DND-41 (cell line): ENCODE measurements at regions not wholly inside any gene's neighbourhood (a gene's known extent, or its start where the extent isn't known, plus 50 kb on each side); places are given as distances from the start of the nearest gene placed in this dataset.

Source experiments
- ATAC-seq: fragments of 200-7000 bp; cut with Tn5 transposase; 3 replicates; pipeline ENCODE4 v1.9.1; 2021; ENCODE audit warnings: low read depth; ENCODE audit not compliant: insufficient read depth
- DNase-seq: peaks from one replicate; pipeline ENCODE4 v3.0.0-alpha.2; 2020
- H2AFZ ChIP-seq: 2 replicates; pipeline ENCODE4 v1.6.0; 2012; ENCODE audit warnings: low read depth, low read length
- H3K27ac ChIP-seq: 2 replicates; pipeline ENCODE4 v1.5.1; 2012; ENCODE audit warnings: low read length, inconsistent platforms
- H3K27me3 ChIP-seq: fragments of 200-600 bp; sonication (generic); 2 replicates; pipeline ENCODE4 v1.6.0; 2012; ENCODE audit warnings: low read length, mild to moderate bottlenecking, inconsistent platforms; ENCODE audit not compliant: insufficient read depth, poor library complexity
- H3K36me3 ChIP-seq: 2 replicates; pipeline ENCODE4 v1.5.1; 2012; ENCODE audit warnings: low read length, inconsistent platforms; ENCODE audit not compliant: insufficient read depth
- H3K4me1 ChIP-seq: 2 replicates; pipeline ENCODE4 v1.5.1; 2012; ENCODE audit warnings: mild to moderate bottlenecking, low read length; ENCODE audit not compliant: insufficient read depth
- H3K4me2 ChIP-seq: 2 replicates; pipeline ENCODE4 v1.6.0; 2012; ENCODE audit warnings: mild to moderate bottlenecking, moderate library complexity, low read length, inconsistent platforms; ENCODE audit not compliant: insufficient read depth
- H3K4me3 ChIP-seq, 2 experiments: fragments of 200-600 bp in 1 of 2; shearing (Covaris generic) in 1 of 2; 2 replicates each; pipeline ENCODE4 v1.5.1; 2012 to 2016; ENCODE audit warnings: inconsistent platforms in 2 of 2, low read length in 2 of 2, mild to moderate bottlenecking in 2 of 2, low read depth in 1 of 2, moderate library complexity in 1 of 2
- H3K79me2 ChIP-seq: 2 replicates; pipeline ENCODE4 v1.6.0; 2012; ENCODE audit warnings: low read length, inconsistent platforms; ENCODE audit not compliant: insufficient read depth
- H3K9ac ChIP-seq: 2 replicates; pipeline ENCODE4 v1.6.0; 2012; ENCODE audit warnings: low read depth, mild to moderate bottlenecking, inconsistent platforms, low read length, moderate library complexity
- H3K9me3 ChIP-seq: 2 replicates; pipeline ENCODE4 v1.5.1; 2012; ENCODE audit warnings: low read length, moderate library complexity, mild to moderate bottlenecking, inconsistent platforms; ENCODE audit not compliant: insufficient read depth, severe bottlenecking
- H4K20me1 ChIP-seq: 2 replicates; pipeline ENCODE4 v1.6.0; 2012; ENCODE audit warnings: low read length; ENCODE audit not compliant: insufficient read depth
- EZH2 ChIP-seq: IDR thresholded peaks from 3 replicates; pipeline ENCODE4 v1.6.1; 2012; ENCODE audit warnings: borderline replicate concordance, low read depth, mild to moderate bottlenecking, moderate library complexity, low read length, inconsistent platforms; ENCODE audit not compliant: severe bottlenecking
- TF ChIP-seq, protein P1 (sequence below): IDR thresholded peaks from 2 replicates; pipeline ENCODE4 v1.5.1; 2012; ENCODE audit warnings: borderline replicate concordance, low read length, moderate library complexity, mild to moderate bottlenecking; ENCODE audit not compliant: poor library complexity, severe bottlenecking; ENCODE audit errors: extremely low read depth

DNA sequence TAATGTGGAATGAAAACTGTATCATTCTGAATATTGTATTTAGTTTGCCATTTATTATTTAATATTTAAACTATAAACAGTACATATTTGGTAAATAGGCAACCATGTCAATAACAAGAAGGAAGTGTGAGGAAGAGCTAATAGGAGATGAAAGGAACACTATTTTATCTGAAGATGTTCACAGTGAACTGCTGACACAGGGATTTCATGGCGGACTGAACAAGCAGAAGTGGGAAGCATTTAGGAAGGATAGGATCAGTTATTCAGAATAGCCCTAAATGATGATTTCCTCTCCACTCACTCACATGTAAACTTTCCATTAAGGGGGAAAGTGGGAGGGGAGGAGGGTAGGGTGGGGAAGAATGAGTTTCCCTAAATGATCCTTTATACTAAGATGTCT lies 682.4 kb downstream of the TOX3 start:
- Histone ChIP-seq H4K20me1 (no peaks in the 10 kb centered on the region), H2AFZ (no peak overlapping the region), H3K36me3 (no peaks in the 10 kb centered on the region), H3K79me2 (no peaks in the 10 kb centered on the region), H3K9me3 (no peaks in the 10 kb centered on the region), H3K4me2 (no peak overlapping the region), H3K9ac (no peak overlapping the region), H3K4me3 (no peak overlapping the region), H3K27me3 (no peaks in the 10 kb centered on the region), H3K27ac (no peak overlapping the region), H3K4me1 (no peaks in the 10 kb centered on the region)
- TF ChIP-seq, protein P1, sequence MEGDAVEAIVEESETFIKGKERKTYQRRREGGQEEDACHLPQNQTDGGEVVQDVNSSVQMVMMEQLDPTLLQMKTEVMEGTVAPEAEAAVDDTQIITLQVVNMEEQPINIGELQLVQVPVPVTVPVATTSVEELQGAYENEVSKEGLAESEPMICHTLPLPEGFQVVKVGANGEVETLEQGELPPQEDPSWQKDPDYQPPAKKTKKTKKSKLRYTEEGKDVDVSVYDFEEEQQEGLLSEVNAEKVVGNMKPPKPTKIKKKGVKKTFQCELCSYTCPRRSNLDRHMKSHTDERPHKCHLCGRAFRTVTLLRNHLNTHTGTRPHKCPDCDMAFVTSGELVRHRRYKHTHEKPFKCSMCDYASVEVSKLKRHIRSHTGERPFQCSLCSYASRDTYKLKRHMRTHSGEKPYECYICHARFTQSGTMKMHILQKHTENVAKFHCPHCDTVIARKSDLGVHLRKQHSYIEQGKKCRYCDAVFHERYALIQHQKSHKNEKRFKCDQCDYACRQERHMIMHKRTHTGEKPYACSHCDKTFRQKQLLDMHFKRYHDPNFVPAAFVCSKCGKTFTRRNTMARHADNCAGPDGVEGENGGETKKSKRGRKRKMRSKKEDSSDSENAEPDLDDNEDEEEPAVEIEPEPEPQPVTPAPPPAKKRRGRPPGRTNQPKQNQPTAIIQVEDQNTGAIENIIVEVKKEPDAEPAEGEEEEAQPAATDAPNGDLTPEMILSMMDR, result no peak
- no peak for ATAC-seq
- no peak for DNase-seq

DNA sequence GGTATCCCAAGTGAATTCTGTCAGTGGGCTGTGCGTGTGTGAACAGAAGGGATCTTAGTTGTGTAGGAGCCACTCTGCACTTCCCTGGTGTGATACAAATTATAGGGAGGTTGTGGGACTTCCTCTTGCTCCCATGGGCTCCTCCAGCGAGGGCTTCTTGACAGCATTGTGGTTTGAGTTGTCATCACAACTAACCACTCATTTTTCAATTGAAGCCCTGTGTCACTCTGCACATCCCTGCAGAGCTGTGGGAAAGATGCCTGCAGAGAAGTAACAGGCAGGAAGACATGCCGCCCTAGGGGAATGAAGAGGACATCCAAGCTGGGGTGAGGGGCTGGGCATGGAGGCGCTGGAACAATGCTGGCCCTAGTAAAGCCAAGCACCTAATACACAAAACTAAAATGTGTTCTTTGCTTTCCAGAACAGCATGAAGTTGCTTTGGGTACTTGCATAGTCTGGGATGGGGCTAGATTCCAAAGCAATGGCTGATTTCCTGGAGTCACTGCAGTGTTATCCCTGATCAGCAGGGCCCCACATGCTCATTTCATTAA lies 692.5 kb downstream of the TOX3 start:
- H3K4me3 ChIP-seq, result no peak overlapping the region
- no peak overlapping the region for H2AFZ ChIP-seq
- H3K4me1 ChIP-seq, result no peaks in the 10 kb centered on the region
- no peaks in the 10 kb centered on the region for H3K9me3 ChIP-seq
- H3K9ac ChIP-seq, result no peak overlapping the region
- no peak for ATAC-seq
- H3K79me2 ChIP-seq, result no peaks in the 10 kb centered on the region
- no peaks in the 10 kb centered on the region for H3K27me3 ChIP-seq
- H3K27ac ChIP-seq, result no peak overlapping the region
- DNase-seq, result no peak
- no peak for TF ChIP-seq EZH2
- TF ChIP-seq, protein P1, result no peak
- no peak overlapping the region for H3K4me2 ChIP-seq
- H4K20me1 ChIP-seq, result no peaks in the 10 kb centered on the region
- H3K36me3 ChIP-seq, result no peaks in the 10 kb centered on the region

DNA sequence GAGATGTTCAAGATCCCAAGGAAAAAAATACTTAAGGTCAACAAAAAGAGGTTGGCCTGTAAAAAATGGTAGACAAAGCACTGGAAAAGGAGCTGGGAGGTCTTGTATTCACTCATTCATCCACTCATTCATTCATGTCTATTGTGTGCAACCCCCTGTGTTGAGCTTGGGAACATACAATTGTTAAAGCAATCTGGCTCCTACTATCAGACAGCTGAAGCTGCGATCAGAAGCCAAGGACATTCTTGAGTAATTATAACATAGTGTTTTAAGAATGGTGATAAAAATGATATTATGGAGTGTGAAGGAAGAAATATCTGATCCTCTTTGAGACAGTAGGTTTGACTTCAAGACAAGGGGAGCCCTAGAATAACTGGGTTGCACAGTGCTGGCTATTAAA lies 693.4 kb downstream of the TOX3 start:
- no peak overlapping the region for H3K4me3 ChIP-seq
- H3K9ac ChIP-seq, result no peak overlapping the region
- DNase-seq, result no peak
- no peaks in the 10 kb centered on the region for H3K79me2 ChIP-seq
- H3K27me3 ChIP-seq, result no peaks in the 10 kb centered on the region
- no peaks in the 10 kb centered on the region for H3K9me3 ChIP-seq
- no peak overlapping the region for H3K4me2 ChIP-seq
- TF ChIP-seq, protein P1, result no peak
- no peak for TF ChIP-seq EZH2
- H3K4me1 ChIP-seq, result no peaks in the 10 kb centered on the region
- no peak overlapping the region for H2AFZ ChIP-seq
- ATAC-seq, result no peak
- H4K20me1 ChIP-seq, result no peaks in the 10 kb centered on the region
- H3K36me3 ChIP-seq, result no peaks in the 10 kb centered on the region
- no peak overlapping the region for H3K27ac ChIP-seq

DNA sequence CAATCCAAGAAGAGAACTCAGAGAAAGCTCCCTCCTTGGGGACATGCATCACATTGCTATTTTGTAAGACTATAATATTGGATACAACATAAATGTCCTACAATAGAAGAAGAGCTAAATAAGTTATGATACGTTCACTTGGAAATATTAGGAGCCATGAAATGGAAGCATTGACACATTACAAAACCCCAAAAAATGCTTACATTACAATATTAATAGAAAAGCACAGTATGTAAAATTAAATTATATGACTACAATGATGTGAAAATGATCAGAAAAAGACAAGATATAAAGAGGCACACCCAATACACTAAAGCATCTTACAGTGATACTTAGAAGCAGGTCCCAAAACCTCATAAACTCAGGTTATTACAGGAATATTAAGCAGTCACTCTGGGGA lies 694.1 kb downstream of the TOX3 start:
- Histone ChIP-seq H4K20me1 (no peaks in the 10 kb centered on the region), H3K4me2 (no peak overlapping the region), H3K27ac (no peak overlapping the region), H3K4me1 (no peaks in the 10 kb centered on the region), H2AFZ (no peak overlapping the region), H3K4me3 (no peak overlapping the region), H3K36me3 (no peaks in the 10 kb centered on the region), H3K9me3 (no peaks in the 10 kb centered on the region), H3K27me3 (no peaks in the 10 kb centered on the region), H3K9ac (no peak overlapping the region), H3K79me2 (no peaks in the 10 kb centered on the region)
- TF ChIP-seq, protein P1, result no peak
- TF ChIP-seq EZH2, result no peak
- DNase-seq (no peak), ATAC-seq (no peak)
